HG02763 (cell line): ENCODE measurements at regions not wholly inside any gene's neighbourhood (a gene's known extent, or its start where the extent isn't known, plus 50 kb on each side); places are given as distances from the start of the nearest gene placed in this dataset.
"Not testable (repeated sequence)": the region's sequence is repeated elsewhere in the genome, so short reads cannot be mapped to it uniquely, and the experiment has no call there.

ENCODE experiments used
- ATAC-seq: cut with Tn5 transposase; IDR thresholded peaks from one replicate; pipeline ENCODE4 v1.9.1; 2021; ENCODE audit warnings: mild to moderate bottlenecking, moderate library complexity; ENCODE audit not compliant: unreplicated experiment

DNA sequence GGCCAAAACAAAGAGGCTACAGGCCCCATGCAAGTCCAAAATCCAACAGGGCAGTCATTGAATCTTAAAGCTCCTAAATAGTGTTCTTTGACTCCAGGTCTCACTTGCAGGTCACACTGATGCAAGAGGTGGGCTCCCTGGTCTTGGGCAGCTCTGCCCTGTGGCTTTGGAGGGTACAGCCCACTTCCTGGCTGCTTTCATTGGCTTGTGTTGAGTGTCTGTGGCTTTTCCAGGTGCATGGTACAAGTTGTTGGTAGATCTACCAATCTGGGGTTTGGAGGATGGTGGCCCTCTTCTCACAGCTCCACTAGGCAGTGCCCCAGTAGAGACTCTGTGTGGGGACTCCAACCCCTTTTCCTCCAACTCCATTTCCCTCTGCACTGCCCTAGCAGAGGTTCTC lies 115.8 kb upstream of the ALKAL2 start:
- no peak for ATAC-seq

GRCh38 chr2:402721-403120 lies 114.8 kb upstream of the ALKAL2 start:
- ATAC-seq: no peak

- ATAC-seq: no peak
These were observed 114.3 kb upstream of the ALKAL2 start for GRCh38 chr2:402206-402605.

DNA sequence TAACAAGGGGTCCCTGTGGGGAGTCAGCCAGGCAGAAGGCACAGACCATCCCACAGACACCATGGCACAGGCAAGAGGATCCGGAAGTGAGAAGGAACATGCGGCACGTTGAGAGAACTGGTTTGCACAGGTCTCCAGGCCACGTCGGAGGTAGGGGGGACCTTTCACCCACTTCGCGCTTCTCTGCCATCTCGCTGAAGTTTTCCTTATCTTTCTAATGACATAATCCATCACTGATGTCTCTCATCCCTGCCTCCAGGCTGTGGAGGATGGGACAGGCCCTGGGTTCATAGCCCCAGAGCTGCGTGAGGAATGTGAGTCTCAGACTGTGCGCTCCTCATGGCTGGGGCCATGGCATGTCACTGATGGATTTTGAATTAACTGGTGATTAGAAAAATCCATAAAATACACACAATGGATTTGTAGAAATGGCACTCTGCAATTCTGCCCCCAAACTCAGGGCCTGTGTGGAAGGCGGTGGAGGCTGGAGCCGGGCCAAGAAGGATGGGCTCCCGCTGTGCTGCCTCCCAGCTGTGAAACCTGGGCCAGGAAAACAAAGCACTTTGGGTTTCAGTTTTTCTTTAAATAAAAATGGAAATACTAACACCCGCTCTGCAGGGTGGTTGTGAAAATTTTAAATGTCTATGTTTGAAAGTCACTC lies 113.3 kb upstream of the ALKAL2 start:
- ATAC-seq: no peak

- ATAC-seq: no peak
These were observed 110.0 kb upstream of the ALKAL2 start for GRCh38 chr2:397926-398325.

DNA sequence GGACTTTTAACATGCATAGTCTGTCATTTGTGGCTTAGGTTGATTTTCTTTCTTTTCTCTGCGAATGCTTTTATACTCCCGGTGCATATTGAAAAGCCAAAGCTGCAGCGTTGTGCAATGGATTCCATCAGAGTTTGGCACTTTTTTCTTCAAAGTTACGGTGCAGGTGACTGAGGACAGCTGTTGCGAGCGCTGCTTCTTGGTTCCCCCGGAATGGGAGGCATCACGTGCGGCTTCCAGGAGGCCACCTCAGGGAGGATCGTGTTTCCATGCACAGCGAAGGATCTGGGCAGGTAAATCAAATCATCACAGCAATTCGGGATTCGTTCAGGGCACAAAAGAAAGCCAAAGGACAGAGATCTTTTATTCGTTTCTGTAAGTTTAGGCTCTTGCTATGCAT lies 109.6 kb upstream of the ALKAL2 start:
- ATAC-seq: no peak

- no peak for ATAC-seq
These were observed 109.0 kb upstream of the ALKAL2 start for GRCh38 chr2:396903-397302.

DNA sequence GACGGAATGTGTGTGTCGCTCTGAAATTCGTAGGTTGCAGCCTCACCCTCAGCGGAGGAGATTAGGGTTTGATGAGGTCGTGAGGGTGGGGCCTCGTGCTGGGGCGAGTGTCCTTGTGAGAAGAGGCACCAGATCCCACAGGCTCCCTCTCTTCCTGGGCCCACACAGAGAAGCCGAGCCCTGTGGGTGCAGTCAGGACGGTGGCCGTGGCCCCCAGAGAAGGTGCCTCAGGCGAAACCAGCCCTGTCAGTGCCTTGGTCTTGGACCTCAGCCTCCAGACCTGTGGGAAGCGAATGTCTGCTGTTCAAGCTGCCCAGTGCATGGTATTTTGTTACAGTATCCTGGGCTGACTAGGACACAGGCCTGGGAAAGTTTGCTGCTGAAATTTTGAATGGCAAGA lies 108.0 kb upstream of the ALKAL2 start:
- no peak for ATAC-seq

DNA sequence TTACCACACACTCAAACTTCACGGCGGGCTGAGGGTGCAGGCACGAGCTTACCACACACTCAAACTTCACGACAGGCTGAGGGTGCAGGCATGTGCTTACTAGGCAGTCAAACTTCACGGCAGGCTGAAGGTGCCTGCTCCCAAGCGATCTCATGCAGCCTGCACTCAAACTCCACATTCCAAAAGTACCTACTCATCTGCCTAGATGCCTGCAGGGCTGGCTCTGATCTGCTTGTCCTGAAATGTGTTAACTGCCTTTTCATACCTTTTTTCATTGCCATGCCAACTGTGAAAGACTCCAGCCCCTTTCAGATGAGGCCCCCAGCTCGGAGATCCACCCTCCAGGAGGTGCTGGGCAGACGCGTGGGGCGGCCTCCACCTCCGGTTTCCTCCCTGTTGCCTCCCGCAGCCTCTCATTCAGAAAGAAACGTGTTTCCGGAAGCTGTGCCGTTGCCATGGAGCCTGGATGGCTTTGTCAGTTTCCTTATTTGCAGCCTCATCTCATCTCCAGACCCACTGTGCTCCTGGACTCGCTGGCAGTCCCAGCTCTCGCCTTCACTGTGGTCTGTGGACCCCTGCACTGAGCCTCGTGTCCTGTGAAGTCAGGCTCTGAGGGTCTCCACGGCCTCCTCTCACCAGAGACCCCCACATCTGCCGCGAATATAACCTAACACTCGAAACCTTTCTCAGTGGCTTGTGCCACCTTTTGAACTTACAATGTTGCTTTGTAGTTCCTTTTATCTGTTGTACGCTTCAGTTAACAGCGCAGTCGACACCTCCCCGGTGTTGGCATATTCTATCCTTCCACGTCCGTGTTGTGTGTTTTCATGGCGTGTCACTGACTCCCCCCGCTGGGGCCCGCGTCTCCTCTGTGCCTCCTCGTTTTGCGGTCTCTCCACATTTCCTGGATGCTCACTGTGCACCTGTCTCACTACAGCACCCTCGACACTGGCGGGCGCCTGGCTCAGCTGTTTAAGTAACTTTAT lies 106.1 kb upstream of the ALKAL2 start:
- ATAC-seq: no peak

DNA sequence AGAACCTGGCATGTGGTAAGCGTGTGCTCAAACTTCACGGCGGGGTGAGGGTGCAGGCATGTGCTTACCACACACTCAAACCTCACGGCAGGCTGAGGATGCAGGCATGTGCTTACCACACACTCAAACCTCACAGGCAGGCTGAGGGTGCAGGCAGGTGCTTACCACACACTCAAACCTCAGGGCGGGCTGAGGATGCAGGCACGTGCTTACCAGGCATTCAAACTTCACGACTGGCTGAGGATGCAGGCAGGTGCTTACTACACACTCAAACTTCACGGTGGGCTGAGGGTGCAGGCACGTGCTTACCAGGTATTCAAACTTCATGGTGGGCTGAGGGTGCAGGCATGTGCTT lies 105.0 kb upstream of the ALKAL2 start:
- no peak for ATAC-seq

GRCh38 chr2:392181-392925 lies 104.5 kb upstream of the ALKAL2 start:
- no peak for ATAC-seq

DNA sequence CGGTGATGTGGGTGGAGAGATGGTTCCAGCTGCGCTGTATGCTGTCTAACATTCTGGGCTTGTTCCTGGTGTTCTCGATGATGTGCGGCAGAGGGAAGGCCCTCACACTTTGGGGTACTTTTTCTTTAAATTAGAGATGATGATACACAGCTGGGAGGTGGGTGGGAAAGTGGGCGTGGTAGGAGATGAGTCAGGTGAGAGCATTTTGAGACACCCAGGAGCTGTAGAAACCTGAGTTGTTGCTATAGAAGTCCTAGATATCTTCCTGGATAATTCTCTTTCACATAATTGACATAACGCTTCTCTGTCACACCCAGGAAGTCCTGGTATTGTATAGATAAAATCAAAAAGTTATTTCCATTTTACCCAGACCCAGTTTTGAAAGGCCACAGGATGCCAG lies 103.8 kb upstream of the ALKAL2 start:
- no peak for ATAC-seq

DNA sequence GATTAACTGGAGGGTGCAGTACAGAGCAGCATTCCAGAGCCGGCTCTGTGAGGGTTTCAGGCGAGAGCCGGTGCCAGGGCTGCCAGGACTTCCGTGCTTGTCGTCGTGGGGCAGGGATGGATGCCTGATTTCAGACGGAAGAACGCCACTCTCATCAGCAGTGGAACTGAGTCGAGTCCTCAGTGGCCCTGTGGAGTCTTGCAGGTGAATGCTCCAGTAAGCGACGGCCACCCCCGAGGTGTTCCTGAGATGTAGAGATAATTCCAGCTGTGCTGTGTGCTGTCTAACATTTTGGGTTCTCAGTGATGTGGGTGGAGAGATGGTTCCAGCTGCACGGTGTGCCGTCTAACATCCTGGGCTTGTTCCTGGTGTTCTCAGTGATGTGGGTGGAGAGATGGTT lies 103.1 kb upstream of the ALKAL2 start:
- no peak for ATAC-seq

GRCh38 chr2:389985-390384 lies 102.1 kb upstream of the ALKAL2 start:
- not testable (repeated sequence) for ATAC-seq

- ATAC-seq: not testable (repeated sequence)
These were observed 100.9 kb upstream of the ALKAL2 start for GRCh38 chr2:388752-389151.

DNA sequence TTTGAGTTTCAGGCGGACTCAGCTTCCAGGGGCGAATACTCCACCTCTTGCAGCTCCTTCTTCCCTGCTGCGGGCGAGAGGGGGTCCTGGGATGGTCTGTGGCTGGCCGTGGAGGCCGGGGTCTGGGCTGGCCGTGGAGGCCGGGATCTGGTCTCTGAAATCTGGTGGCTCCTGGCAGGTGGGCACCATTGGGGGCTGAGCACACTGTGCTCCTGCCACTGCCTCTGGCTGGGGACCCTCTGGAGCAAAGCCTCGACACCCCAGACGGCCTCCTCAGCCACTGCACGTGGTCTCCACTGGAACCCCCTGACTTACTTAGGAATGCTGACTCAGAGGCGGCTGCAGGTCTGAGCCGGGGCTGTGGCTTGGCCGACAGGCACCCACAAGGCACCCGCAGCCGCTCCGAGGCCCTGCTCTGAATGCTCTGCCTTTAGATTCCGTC lies 100.1 kb upstream of the ALKAL2 start:
- ATAC-seq: no peak

DNA sequence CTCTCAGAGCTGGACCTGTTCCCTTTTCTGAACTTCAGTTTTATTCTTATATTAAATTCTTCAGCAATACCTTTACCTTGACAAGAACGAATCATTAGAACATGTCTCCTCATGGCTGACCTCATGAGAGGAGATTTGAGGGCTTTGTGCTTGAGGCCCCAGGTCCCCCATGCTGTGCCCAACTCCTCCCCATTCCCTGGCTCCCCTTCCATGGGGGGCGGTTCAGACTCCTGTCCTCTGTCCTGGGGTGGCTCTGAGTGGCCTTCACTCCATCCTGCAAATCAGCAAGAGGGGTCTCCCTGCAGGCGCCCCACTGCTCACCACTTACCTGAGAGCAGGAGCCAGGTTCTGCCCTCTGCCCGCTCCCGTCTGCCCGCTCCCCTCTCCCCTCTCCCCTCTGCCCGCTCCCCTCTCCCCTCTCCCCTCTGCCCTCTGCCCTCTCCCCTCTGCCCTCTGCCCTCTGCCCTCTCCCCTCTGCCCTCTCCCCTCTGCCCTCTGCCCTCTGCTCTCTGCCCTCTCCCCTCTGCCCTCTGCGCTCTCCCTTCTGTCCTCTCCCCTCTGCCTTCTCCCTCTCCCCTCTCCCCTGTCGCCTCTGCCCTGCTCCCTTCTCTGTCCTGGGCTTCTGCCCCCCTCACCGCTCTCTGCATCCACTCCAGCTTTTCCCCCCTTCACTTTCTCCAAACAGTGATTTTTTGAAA lies 98.7 kb upstream of the ALKAL2 start:
- ATAC-seq: no peak

DNA sequence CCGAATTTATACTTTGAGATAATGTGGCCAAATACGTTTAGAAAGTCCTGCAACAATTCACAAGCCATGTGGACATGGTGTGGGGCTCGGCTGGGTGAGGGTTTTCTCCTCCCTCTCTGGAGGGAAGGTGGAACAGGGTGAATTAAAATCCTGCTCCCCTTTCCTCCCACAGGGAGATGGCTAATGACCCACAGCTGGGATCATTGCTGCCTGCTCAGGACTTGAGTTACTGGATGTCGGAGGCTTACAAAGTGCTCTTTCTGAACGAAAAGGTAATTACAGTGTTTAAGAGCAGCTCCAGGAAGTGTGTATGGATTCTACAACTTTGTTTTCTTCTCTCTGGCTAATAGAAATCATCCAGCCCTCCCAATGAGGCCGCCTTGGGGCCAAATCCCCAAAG lies 97.9 kb upstream of the ALKAL2 start:
- no peak for ATAC-seq

GRCh38 chr2:385061-385460 lies 97.2 kb upstream of the ALKAL2 start:
- no peak for ATAC-seq

DNA sequence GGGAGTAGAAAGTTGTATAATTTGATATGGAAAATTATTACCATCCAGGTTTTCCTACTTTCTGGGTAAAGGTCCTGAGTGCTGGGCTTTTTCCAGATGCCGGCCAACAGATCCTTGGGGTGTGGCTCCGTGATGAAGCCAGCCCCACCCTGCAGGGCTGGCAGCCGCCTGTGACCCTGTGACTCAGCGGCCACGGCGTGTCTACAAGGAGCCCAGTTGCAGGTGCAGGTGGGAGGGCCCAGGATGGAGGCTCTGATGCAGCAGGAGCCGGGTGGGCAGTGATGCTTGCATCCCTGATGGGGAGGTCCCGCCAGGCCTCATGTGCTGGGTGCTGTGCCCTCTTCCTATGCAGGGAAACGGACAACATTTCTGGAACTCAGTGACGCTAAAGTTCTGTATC lies 96.0 kb upstream of the ALKAL2 start:
- ATAC-seq: no peak

DNA sequence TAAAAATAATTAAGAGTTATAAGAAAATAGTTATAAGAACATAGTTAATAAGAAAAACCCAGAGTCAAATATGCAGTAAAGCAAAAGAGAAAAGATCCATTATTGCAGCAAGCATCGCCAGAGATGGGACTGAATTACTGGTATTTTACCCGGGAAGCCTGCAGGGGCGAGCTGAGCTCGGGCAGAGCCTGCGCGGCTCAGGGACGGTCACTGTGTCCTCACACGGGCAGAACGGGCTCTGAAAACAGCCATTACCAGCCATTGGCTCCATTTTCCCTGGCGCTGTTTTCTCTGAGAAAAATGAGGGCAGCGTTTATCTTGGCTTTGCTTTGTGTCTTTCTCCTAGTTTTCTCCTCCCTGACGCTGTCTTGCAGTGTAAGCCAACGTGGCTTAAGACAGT lies 95.3 kb upstream of the ALKAL2 start:
- no peak for ATAC-seq
